Pancreas (tissue), 10 donors: ENCODE measurements at regions not wholly inside any gene's neighbourhood (a gene's known extent, or its start where the extent isn't known, plus 50 kb on each side); places are given as distances from the start of the nearest gene placed in this dataset.
"Not testable (repeated sequence)": the region's sequence is repeated elsewhere in the genome, so short reads cannot be mapped to it uniquely, and the experiment has no call there.

Source experiments
- ATAC-seq, 4 donors: fragments of 200-7000 bp; cut with Tn5 transposase; one replicate each; pipeline versions ENCODE4 v1.8.0 to v1.9.1; 2020; ENCODE audit warnings: mild to moderate bottlenecking in 4 of 4, moderate library complexity in 4 of 4
- DNase-seq, 6 donors: peaks; one replicate each; pipeline ENCODE4 v3.0.0-alpha.2; 2020
- FAIRE-seq: peaks from 2 replicates; lab custom pipeline; 2012; peaks lifted over from hg19 to GRCh38; lab: Jason Lieb, UNC
- H3K27ac ChIP-seq, 4 donors: fragments of 200-600 bp; sonication (generic); 1 replicate in 3 of 4; 2 replicates in 1 of 4; pipeline versions ENCODE4 v1.5.0 to v1.8.0; 2020
- H3K27me3 ChIP-seq, 4 donors: fragments of 200-600 bp; one replicate each; pipeline ENCODE4 v1.8.0; 2021
- H3K36me3 ChIP-seq, 3 donors: fragments of 200-600 bp; sonication (generic) in 1 of 3; one replicate each; pipeline versions ENCODE4 v1.5.0 to v1.8.0; 2020 to 2021
- H3K4me1 ChIP-seq, 3 donors: fragments of 200-600 bp; one replicate each; pipeline ENCODE4 v1.8.0; 2021
- H3K4me3 ChIP-seq, 4 donors: fragments of 200-600 bp; sonication (generic) in 2 of 4; one replicate each; pipeline versions ENCODE4 v1.5.0 to v1.8.0; 2020 to 2021
- H3K9me3 ChIP-seq, 4 donors: fragments of 200-600 bp; one replicate each; pipeline ENCODE4 v1.8.0; 2021
- WGBS, 2 donors: extraction: QIAGEN DNeasy Blood & Tissue Kit; methylation state at CpG; one replicate each; pipeline ENCODE4 v1.1.7; 2013; 5-methylcytosine and 5-hydroxymethylcytosine counted together
- intact Hi-C, 3 donors: fragments of 100-400 bp; cut with DNase I; formaldehyde crosslinking; loops; one replicate each; pipeline versions ENCODE4 v1.11.1 to v1.14.2; 2022
- TF ChIP-seq, protein P1 (sequence below), 4 donors: fragments of 200-600 bp; sonication (generic) in 3 of 4; IDR thresholded peaks; one replicate each; pipeline versions ENCODE4 v1.5.0 to v1.8.0; 2021; ENCODE audit warnings: antibody characterized with exemption in 4 of 4
- donor health status: healthy with polysubstance abuse.
- donor health status: DM: no; HTN: no; CAD: no; lungs with moderate emphysema.
- donor health status: DM: no; HTN: no; CAD: no.
- donor health status: control.
- donor health status: control.
- donor health status: Bipolar disorder and iron deficiency.
- donor health status: DM: yes; HTN: yes; CAD: no.
- donor health status: DM: no; HTN: no; CAD: no.
- donor health status: DM: no; HTN: no; CAD: no.
- donor health status: DM: yes; HTN: yes; CAD: no.

DNA sequence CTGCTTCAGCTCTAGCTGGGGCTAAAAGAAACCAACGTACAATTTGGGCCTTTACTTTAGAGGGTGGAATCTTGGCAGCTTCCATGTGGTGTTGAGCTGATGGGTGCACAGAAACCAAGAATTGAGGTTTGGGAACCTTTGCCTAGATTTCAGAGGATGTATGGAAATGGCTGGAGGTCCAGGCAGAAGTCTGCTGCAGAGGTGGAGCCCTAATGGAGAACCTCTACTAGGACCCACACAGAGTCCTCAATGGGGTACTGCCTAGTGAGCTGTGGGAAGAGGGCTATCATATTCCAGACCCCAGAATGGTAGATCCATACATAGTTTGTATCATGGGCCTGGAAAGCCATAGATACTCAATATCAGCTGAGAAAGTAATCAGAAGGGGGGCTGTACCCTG, 500.4 kb upstream of the ATP2B1 start:
- Histone ChIP-seq H3K4me3 (no peak overlapping the region), H3K27ac (no peak overlapping the region), H3K27me3 (no peaks in the 10 kb centered on the region), H3K36me3 (no peaks in the 10 kb centered on the region), H3K9me3 (no peaks in the 10 kb centered on the region), H3K4me1 (no peaks in the 10 kb centered on the region)
- ATAC-seq = no peak
- intact Hi-C loops = no loop called here
- FAIRE-seq = no peak
- no peak for DNase-seq
- TF ChIP-seq, protein P1, sequence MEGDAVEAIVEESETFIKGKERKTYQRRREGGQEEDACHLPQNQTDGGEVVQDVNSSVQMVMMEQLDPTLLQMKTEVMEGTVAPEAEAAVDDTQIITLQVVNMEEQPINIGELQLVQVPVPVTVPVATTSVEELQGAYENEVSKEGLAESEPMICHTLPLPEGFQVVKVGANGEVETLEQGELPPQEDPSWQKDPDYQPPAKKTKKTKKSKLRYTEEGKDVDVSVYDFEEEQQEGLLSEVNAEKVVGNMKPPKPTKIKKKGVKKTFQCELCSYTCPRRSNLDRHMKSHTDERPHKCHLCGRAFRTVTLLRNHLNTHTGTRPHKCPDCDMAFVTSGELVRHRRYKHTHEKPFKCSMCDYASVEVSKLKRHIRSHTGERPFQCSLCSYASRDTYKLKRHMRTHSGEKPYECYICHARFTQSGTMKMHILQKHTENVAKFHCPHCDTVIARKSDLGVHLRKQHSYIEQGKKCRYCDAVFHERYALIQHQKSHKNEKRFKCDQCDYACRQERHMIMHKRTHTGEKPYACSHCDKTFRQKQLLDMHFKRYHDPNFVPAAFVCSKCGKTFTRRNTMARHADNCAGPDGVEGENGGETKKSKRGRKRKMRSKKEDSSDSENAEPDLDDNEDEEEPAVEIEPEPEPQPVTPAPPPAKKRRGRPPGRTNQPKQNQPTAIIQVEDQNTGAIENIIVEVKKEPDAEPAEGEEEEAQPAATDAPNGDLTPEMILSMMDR (IDR thresholded peaks at IDR 0.05) = no peak
- 61 to 79% methylated on average over 1 of the region's 1 CpG for WGBS, 2 donors

DNA sequence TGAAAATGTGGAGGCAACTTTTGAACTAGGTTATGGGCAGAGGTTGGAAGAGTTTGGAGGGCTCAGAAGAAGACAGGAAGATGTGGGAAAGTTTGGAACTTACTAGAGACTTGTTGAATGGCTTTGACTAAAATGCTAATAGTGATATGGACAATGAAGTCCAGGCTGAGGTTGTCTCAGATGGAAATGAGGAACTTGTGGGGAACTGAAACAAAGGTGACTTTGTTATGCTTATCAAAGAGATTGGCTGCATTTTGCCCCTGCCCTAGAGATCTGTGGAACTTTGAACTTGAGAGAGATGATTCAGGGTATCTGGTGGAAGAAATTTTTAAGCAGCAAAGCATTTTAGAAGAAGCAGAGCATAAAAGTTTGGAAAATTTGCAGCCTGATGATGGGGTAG, 499.7 kb upstream of the ATP2B1 start:
- H3K9me3 ChIP-seq, H3K4me1 ChIP-seq, H3K27ac ChIP-seq, H3K27me3 ChIP-seq, ATAC-seq, FAIRE-seq, H3K4me3 ChIP-seq, DNase-seq, intact Hi-C loops, H3K36me3 ChIP-seq: not testable (repeated sequence)

DNA sequence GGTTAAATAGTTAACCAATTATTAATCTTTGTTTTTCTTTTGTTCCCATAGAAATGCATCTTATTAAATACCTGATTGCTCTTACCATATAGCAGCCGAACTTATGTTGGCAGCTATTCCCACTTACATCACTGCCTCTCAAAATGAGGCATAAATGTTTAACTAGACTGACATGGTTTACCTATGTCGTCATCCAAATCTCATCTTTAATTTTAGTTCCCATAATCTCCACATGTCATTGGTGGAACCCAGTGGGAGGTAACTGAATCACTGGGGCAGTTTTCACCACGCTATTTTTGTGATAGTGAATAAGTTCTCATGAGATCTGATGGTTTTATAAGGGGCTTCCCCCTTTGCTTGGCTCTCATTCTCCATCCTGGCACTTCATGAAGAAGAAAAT, 499.2 kb upstream of the ATP2B1 start:
- no peaks in the 10 kb centered on the region for H3K4me1 ChIP-seq
- no peak overlapping the region for H3K27ac ChIP-seq
- WGBS, 2 donors = 26 to 36% methylated on average over 3 of the region's 3 CpGs
- H3K36me3 ChIP-seq = no peaks in the 10 kb centered on the region
- no peaks in the 10 kb centered on the region for H3K9me3 ChIP-seq
- FAIRE-seq (no peak), DNase-seq (no peak), ATAC-seq (no peak)
- TF ChIP-seq, protein P1 (IDR thresholded peaks at IDR 0.05) = no peak
- intact Hi-C loops = no loop called here
- H3K27me3 ChIP-seq = no peaks in the 10 kb centered on the region
- H3K4me3 ChIP-seq = no peak overlapping the region

DNA sequence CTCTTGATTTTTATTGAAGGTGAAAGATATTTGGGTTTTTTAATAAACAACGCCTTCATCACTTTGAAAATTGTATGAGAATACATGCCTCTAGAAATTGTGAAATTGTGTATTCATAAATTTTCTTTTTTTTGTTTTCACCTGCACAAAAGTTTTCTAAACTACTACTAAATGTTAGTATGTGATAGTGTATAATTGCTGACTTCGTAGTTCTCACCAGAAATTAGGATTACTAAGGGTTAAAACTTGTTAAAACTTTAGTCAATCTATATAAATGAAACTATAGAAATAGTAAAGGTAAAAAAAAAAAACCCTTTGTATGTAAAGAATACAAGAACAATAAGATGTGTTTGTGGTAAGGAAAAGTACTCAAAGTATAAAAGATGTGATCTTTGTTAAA, 496.5 kb upstream of the ATP2B1 start:
- no peak for ATAC-seq
- Histone ChIP-seq H3K4me3 (no peak overlapping the region), H3K36me3 (no peaks in the 10 kb centered on the region), H3K9me3 (no peaks in the 10 kb centered on the region), H3K4me1 (no peaks in the 10 kb centered on the region), H3K27me3 (no peaks in the 10 kb centered on the region), H3K27ac (no peak overlapping the region)
- no peak for DNase-seq
- FAIRE-seq = no peak
- intact Hi-C loops = no loop called here
- WGBS, 2 donors = 84 to 86% methylated on average over 2 of the region's 2 CpGs
- TF ChIP-seq, protein P1 (IDR thresholded peaks at IDR 0.05) = no peak

DNA sequence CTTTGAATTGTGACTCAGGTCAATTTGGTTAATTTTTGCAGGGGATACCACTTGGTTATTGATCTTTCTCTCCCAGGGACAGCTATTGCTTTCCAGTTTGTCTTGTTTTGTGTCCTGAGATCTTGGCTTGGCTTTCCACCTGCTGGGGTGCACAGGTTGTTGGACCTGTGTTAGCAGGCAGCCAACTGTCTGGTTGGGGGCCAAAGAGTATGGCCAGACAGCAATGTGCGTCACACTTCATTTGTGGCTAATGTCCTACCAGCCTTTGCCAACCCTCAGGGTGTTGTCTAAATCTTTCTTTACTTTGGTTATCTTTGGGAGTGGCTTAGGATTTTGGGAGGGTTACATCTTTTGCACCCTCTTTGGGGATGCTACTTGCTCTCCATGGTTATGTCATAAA, 494.9 kb upstream of the ATP2B1 start:
- DNase-seq (peak in 1 of 6 donors; percentile 11), ATAC-seq (peak in 1 of 4 donors; percentile 40), FAIRE-seq (no peak)
- Histone ChIP-seq H3K36me3 (no peaks in the 10 kb centered on the region), H3K4me1 (no peaks in the 10 kb centered on the region), H3K9me3 (no peaks in the 10 kb centered on the region), H3K27me3 (no peaks in the 10 kb centered on the region), H3K27ac (no peak overlapping the region), H3K4me3 (no peak overlapping the region)
- intact Hi-C loops = no loop called here
- 52 to 62% methylated on average over 1 of the region's 1 CpG for WGBS, 2 donors
- TF ChIP-seq, protein P1 (IDR thresholded peaks at IDR 0.05) = no peak

DNA sequence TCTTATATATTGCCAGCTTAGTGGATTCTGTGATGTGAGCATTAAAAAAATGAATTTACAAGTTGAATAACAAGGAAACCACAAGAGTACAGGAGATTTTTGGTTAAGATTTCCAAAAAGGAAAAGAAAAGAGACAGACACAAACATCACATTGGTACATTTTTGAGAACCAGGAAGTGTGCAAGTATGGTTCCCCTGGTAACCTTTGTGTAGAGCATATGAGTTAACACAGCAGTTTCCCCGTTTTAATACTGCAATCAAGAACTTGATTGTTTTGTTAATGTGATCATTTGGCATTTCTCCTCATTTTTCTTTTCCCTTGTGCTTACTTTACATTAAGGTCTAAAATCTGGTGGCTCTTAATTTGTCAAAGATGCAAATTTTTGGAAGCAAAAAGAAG, 490.4 kb upstream of the ATP2B1 start:
- no peak overlapping the region for H3K27ac ChIP-seq
- no peaks in the 10 kb centered on the region for H3K4me1 ChIP-seq
- no peak for FAIRE-seq
- no peak for DNase-seq
- H3K9me3 ChIP-seq = no peaks in the 10 kb centered on the region
- no peaks in the 10 kb centered on the region for H3K36me3 ChIP-seq
- H3K27me3 ChIP-seq = no peaks in the 10 kb centered on the region
- no peak for ATAC-seq
- TF ChIP-seq, protein P1 (IDR thresholded peaks at IDR 0.05) = no peak
- 23 to 24% methylated on average over 1 of the region's 1 CpG for WGBS, 2 donors
- H3K4me3 ChIP-seq = no peak overlapping the region
- intact Hi-C loops = no loop called here
